HuH-7.5 (cell line): ENCODE measurements at regions not wholly inside any gene's neighbourhood (a gene's known extent, or its start where the extent isn't known, plus 50 kb on each side); places are given as distances from the start of the nearest gene placed in this dataset.
"Not testable (repeated sequence)": the region's sequence is repeated elsewhere in the genome, so short reads cannot be mapped to it uniquely, and the experiment has no call there.

Source experiments
- DNase-seq: peaks from one replicate; pipeline ENCODE4 v3.0.0; 2011; ENCODE audit warnings: low spot score

DNA sequence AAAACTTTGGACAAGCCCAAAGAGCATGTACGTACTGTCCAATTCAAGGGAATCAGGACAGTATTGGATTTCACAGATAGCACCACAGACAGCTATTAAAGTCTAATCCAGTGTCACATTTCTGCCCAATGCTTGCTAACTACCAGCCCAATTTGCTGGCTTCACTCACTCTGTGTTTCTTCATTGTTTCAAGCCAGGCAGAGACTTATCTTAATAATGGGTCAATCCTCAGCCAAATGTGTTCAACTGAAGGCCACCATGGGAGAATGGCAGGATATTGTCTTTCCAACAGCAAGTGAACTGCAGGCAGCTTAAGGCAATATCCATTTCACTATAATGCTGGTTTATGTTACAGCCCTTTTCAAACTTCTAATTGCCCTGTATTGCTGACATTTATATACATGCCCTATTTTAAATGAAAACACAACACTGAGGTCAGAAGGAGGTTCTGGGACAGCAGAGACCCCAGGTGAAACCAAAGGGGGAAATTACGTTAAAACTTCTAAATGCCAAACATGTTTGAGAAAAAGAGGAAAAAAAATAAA lies 142.1 kb upstream of the RSPO3 start:
- no peak for DNase-seq

DNA sequence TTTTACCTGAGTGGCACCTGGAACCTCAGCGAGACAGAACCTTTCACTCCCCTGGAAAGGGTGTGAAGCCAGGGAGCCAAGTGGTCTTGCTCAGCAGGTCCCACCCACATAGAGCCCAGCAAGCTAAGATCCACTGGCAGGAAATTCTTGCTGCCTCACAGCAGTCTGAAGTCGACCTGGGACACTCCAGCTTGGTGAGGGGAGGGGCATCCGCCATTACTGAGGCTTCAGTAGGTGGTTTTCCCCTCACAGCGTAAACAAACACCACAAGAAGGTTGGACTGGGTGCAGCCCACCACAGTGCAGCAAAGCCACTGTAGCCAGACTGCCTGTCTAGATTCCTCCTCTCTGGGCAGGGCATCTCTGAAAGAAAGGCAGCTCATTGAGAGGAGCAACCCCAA lies 134.7 kb upstream of the RSPO3 start:
- no peak for DNase-seq

DNA sequence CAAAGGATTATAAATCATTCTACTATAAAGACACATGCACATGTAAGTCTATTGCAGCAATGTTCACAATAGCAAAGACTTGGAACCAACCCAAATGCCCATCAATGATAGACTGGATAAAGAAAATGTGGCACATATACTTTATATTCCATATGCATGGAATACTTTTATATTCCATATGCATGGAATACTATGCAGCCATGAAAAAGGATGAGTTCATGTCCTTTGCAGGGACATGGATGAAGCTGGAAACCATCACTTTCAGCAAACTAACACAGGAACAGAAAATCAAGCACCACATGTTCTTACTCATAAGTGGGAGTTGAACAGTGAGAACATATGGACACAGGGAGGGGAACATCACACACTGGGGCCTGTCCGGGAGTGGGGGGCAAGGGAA lies 130.3 kb upstream of the RSPO3 start:
- DNase-seq, result not testable (repeated sequence)

DNA sequence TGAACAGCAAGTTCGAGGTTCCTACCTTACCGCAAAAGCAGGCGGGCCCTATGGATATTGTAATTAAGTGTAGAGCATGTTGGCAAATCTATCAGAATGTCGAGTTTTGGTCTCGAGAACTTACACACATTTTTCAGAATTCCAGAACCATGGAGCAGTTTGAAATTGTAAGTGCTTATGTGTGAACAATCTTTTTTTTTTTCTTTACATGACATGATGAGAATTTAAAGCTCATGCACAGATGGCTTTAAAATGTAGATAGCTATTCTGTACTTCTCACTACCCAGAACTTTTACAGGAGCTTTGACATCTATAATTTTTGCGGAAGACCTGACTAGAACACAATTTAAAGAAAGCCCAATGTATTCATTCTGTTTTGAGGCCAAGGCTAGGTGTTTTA lies 117.8 kb upstream of the RSPO3 start:
- no peak for DNase-seq

DNA sequence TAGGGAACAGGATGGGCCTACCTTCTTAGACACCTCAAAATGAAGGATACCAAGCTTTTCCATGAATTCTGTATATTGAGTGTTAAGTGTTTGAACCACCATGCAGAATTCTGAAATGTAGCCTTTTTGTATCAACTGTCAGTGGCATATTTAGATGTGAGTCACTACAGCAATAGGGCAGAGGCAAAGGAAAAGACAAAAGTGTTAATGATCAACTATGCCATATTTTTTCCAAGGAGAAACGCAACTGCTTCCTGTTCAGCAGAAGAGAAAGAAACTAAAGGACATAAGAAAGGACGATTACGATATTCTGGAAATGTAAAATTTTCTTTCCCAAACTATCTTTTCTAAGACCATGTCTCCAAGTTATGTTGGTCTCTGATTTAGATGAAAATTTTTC lies 104.6 kb upstream of the RSPO3 start:
- no peak for DNase-seq

DNA sequence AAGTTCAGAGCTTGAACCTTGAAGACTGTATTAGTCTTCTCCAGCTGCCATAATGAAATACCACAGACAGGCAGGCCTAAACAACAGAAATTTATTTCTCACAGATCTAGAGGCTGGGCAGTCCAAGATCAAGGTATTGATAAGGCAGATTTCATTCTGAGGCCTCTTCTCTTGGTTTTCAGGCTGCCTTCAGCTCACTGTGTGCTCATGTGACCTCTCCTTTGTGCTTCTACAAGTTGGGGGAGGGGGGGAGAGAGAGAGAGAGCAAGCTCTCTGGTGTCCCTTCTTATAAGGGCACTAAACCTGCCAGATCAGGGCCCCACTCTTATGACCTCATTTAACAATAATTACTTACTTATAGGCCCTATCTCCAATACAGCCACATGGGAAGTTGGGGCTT lies 102.6 kb upstream of the RSPO3 start:
- DNase-seq, result no peak

DNA sequence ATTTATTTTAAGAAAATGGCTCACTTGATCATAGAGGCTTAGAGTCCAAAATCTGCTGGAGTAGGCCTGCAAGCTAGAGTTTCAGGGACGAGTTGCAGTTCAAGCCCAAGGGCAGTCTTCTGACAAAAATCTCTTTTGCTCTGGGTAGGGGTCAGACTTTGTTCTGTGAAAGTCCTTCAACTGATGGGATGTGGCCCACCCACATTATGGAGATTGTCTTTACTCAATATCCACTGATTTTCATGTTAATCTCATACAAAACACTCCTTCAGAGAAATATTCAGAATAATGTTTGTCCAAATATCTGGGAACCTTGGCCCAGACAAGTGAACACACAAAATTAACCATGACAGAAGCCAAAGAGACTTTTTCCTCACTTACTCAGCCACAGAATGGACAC lies 98.6 kb upstream of the RSPO3 start:
- DNase-seq, result no peak

DNA sequence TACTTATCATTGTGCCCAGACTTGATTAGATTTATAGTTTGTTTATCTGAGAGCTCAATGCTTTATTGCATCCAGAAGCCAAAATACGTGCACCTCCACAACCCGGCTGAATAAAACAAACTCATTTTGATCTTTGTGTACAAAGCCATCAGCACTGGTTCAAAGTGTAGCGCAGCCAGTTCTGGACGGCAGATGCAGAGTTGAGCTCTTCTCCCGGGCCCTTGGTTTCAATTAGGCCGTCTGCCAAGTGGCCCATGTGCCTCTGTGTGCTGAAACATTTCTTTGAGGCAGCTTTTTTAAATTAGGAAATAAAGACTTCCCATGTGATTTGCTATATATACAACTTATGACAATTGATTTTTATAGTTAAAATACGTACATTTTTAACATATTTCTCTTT lies 96.2 kb upstream of the RSPO3 start:
- DNase-seq, result no peak

DNA sequence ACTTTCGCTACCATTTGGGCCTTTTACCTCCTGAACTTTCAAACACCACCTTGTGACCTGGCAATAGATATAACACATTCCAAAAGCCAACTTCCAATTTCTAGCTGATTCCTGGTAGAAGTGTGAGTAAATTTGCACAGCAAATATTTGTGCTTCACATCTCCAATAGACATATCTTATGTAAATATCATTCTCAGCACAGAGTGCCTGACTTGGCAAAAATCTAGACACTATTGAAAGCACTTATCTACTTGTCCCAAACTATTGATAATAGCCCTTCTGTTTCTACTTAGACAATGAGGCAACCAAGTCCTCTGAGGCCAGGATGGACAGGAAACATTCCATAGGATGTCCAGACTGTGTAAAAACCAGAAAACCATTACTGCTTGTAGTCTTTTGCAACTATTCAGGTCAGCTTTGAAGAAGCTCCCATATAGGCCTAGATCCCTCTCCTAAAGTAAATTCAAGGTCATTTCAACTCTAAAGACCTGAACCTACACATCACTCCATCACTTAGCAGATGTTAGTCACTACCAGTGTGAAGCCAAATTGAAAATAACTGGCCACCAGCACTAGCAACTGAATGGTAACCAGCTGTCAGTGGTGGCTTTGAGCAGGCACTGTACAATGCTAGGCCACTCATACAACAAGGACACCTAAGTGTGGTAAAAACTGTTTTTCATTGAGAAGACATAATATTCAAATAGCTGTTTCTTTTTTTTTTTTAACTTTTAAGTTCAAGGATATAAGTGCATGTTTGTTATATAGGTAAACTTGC lies 95.3 kb upstream of the RSPO3 start:
- DNase-seq, result peak; percentile 10

DNA sequence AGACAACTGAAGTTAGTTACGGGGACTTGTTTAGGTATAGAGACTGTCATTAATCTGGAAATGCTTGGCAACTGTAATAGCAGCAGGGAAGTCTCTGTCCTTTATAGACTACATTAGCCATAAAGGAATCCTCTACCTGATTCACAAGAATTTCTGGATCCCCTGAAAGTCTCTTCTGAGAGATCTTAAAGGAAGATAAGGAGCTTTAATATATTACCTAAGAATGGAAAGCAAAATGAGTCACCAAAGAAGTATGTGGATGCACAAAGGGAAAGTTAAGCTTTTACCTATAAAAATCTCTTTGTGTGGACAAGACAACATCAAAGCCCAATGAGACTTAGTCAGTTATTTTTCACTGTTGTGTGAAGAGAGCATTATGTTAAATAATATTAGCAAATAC lies 92.2 kb upstream of the RSPO3 start:
- DNase-seq, result no peak

DNA sequence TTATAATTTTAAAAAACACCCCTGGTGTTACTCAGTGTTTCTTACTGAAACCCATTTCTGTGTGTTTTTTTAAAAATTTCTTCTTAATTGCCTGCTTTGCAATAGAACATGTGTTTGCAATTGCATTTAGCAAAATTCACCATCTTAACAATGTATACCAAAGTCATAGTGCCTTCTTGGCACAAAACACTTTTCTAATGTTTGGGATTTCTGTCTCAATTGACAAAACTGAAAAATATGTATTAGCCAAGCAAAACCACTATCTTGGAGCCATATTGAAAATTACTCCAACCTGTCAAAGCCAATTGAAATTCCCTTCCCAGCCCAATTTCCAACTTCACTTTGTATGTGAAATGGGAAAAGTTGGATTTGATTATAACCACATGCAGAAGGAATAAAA lies 88.4 kb upstream of the RSPO3 start:
- no peak for DNase-seq

DNA sequence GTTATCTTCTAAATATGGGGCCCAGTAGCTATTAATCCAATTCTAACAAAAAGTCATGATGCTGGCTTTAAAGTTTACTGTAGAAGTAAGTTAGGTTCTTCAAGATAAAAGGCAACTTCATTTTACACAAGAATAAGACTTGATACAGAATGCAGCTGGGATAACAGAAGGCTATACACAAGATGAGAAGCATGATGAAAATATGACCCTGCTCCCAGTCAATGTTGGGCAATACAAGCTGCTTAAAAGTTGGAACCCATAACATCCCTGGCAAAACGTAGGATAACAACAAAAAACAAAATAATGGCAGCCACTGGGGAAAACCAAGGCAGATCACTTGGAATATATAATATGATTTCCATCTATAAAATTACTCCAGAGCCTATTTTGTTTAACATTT lies 87.6 kb upstream of the RSPO3 start:
- DNase-seq, result no peak

DNA sequence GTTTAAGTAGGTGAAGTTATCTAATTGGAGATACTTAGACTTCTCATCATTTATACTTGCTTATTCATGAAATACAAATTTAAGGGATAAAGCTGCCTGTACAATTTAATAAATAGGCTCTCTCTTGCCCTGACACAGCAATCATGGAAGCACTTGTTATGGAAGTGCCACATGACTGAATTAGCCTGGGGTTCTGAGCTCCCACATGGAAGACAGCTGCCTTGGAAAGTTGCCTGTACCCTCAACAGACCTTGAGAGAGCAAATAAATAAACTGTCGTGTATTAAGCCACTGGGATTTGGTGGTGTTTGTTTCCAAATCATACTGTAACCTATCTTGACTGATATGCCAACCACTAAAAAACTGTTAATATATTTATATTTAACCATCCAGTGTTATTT lies 87.0 kb upstream of the RSPO3 start:
- no peak for DNase-seq

DNA sequence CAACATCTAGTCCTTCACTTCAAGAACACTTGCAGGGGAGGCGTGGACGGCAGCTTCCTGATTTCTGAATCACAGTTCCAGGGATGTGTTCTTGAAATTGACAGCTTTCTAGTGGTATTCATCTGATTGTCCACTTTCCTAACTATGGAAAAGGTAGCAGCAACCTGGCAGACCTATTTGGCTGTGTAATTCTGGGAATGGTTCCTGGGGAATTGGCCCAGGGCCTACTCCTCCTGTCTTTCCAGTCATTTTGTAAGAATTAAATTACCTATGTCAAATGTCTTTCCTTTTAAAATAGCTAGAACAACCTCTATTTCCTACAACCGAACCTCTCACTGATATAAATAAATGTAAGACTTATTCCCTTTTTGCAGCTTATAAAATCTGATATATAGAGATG lies 85.5 kb upstream of the RSPO3 start:
- no peak for DNase-seq

DNA sequence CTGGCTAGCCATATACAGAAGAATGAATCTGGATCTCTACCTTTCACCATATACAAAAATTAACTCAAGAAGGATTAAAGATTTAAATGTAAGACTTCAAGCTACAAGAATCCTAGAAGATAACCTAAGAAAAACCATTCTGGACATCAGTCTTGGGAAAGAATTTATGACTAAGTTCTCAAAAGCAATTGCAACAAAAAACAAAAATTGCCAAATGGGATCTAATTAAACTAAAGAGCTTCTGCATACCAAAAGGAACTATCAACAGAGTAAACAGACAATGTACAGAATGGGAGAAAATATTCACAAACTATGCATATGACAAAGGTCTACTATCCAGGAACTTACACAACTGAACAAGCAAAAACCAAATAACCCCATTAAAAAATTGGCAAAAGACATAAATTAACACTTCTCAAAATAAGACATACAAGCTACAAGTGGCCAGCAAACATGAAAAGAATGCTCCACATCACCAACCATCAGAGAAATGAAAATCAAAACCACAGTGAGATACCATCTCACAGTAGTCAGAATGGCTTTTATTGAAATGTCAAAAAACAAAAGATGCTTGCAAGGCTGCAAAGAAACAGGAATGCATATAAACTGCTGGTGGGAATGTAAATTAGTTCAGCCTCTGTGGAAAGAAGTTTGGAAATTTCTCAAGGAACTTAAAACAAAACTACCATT lies 66.8 kb upstream of the RSPO3 start:
- no peak for DNase-seq

DNA sequence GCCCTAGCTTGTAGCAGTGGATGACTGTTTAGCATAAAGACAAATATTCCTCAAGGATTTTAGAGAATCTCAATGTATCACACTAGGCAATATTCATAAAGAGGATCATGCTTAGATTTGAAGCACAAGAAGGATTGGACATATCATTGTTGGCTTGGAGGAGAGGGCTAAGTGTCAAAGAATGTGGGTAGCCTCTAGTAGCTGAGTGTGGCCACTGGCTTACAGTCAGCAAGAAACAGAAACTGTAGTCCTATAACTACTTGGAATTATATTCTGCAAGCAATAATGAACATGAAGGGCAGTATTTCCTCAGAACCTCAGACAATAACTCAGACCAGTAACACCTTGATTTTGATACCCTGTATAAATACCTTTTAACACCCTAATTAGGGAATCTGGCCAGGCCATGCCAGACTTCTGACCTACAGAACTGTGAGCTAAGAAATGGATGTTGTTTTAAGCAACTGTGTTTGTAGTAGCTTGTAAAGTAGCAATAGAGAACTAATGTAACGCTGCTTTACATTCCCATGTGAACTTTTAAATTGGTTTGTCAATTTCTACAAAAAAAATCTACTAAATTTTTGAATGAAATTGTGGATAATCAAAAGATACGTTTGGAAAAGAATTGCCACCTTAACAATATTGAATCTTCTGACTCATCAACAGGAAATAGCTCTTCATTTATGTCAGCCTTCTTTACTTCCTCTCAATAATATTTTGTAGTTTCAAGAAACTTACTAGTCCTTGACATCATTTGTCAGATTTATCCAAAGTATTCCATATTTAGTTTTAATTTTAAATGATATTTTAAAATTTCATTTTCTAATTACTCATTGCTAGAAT lies 65.2 kb upstream of the RSPO3 start:
- DNase-seq, result no peak

DNA sequence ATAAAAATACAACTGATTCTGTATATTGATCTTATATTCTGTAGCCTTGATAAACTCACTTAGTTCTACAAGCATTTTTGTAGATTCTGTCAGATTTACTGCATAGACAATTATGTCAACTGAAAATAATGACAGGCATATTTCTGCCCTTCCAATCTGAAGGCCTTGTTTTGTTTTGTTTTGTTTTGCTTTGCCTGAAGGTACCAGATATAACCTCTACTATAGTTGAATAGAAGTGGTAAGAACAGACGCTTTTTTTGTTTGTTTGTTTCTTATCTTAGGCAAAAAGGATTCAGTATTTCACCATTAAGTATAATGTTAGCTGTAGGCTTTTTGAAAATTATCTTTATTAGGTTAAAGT lies 64.6 kb upstream of the RSPO3 start:
- no peak for DNase-seq

DNA sequence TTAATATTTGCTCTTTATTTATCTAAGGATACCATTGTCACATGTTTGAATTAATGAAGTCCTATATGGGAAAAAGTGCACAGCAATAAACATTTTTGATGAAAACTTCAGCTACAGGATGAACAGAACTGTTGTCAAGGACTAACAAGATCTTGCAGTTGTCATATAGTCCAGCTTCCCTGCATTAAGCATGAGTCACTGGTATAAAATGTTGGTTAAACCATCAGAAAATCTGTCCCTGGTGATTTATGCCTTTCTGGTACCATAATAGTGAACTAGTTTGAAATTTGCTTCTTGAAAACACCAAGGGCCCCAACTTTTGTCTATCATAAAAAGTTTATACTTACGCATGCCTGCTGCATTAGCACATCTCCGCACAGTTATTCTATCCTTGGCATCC lies 60.4 kb upstream of the RSPO3 start:
- DNase-seq, result no peak

DNA sequence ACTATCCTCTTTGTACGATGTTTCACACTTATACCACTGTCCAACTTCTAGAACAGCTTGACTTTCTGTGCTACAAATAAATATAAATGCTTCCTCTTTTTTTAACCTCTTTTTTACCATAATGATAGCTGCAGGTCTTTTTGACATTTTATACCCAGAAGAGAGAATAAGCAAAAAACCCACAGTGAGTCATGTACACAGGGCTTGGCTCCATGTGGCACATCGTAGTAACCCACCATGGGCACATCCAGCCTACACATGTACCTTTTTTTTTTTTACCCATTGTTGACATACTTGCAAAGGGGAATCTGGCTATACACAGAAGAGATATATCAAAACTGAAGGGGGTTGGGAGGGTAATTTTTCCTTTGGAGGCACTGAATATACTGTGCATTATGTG lies 59.5 kb upstream of the RSPO3 start:
- no peak for DNase-seq
